ENCODE measurements at regions not wholly inside any gene's neighbourhood (a gene's known extent, or its start where the extent isn't known, plus 50 kb on each side); places are given as distances from the start of the nearest gene placed in this dataset.

GRCh38 chr7:16135658-16136057, 285.7 kb downstream of the CRPPA start:
- Histone ChIP-seq H2AFZ (no peak overlapping the region), H3K36me3 (ENCODE audit: insufficient read depth) (no peaks in the 10 kb centered on the region), H3K9me2 (ENCODE audit: insufficient read depth) (0 out of 2 replicates have a peak, but pooled peaks cover 12% of the 10 kb centered on the region), H4K20me1 (replicated peaks; ENCODE audit: insufficient read depth) (no peaks in the 10 kb centered on the region), H3K27me3 (ENCODE audit: insufficient read depth) (no peaks in the 10 kb centered on the region), H3K27ac (ENCODE audit: low read depth) (no peak overlapping the region), H3K4me3 (no peak overlapping the region), H3F3A (replicated peaks; ENCODE audit: low read depth) (no peaks in the 10 kb centered on the region), H3K79me2 (replicated peaks; ENCODE audit: insufficient read depth) (no peaks in the 10 kb centered on the region), H3K4me2 (no peak overlapping the region), H3K4me1 (ENCODE audit: insufficient read depth) (no peaks in the 10 kb centered on the region)
- Mint-ChIP-seq H3K4me3 (no peak overlapping the region), H3K4me1 (no peaks in the 10 kb centered on the region), H3K9me3 (no peaks in the 10 kb centered on the region), H3K36me3 (ENCODE audit: low read depth) (no peaks in the 10 kb centered on the region), H3K27ac (no peak overlapping the region), H3K27me3 (ENCODE audit: insufficient read depth, low read depth, poor library complexity) (no peaks in the 10 kb centered on the region)
- TF ChIP-seq EZH2phosphoT487 (IDR thresholded peaks at IDR 0.05; ENCODE audit: unreplicated experiment) (no peak), CTCF (conservative IDR thresholded peaks at IDR 0.05; ENCODE audit: low read depth in 2 of 2) (no peak), JUNB (IDR thresholded peaks at IDR 0.05; ENCODE audit: unreplicated experiment) (no peak), REST (IDR thresholded peaks at IDR 0.05; ENCODE audit: unreplicated experiment) (no peak), CREB1 (CRISPR knock-in tag; IDR thresholded peaks at IDR 0.05; ENCODE audit: low read depth) (no peak), EZH2 (IDR thresholded peaks at IDR 0.05; ENCODE audit: low read depth, unreplicated experiment) (no peak), POLR2AphosphoS5 (IDR thresholded peaks at IDR 0.05; ENCODE audit: low read depth) (no peak), ETS1 (IDR thresholded peaks at IDR 0.05) (no peak), NANOG (IDR thresholded peaks at IDR 0.05; ENCODE audit: borderline replicate concordance) (no peak)
- ATAC-seq: no peak
- DNase-seq (ENCODE audit: low spot score): no peak

Measured in GM23338 (cell line).